Anterior cingulate cortex (tissue), 58 donors: ENCODE measurements at regions not wholly inside any gene's neighbourhood (a gene's known extent, or its start where the extent isn't known, plus 50 kb on each side); places are given as distances from the start of the nearest gene placed in this dataset.
"Not testable (repeated sequence)": the region's sequence is repeated elsewhere in the genome, so short reads cannot be mapped to it uniquely, and the experiment has no call there.

Experiments
- DNase-seq, 58 donors: peaks; one replicate each; lab custom pipeline; 2025; lab: John Stamatoyannopoulos, UW

DNA sequence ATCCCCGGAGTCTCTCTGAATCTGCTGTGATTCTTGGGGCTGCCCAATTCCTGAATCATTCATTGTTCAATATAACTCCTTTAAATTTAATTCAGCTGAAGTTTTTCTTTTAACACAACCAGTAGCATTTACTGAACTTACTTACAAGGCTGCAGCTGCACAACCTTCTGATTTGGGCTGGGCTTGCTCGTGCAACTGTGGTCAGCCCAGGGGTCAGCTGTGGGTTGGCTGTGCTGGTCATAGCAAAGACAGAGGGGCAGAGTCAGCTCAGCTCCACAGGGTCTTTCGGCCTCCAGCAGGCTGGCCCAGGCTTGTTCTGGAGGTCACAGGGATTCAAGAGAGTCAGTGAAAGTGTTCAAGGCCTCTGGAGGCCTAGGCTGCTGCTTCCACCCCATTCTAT is 186.1 kb downstream of the MATN1 start:
- DNase-seq: no peak

DNA sequence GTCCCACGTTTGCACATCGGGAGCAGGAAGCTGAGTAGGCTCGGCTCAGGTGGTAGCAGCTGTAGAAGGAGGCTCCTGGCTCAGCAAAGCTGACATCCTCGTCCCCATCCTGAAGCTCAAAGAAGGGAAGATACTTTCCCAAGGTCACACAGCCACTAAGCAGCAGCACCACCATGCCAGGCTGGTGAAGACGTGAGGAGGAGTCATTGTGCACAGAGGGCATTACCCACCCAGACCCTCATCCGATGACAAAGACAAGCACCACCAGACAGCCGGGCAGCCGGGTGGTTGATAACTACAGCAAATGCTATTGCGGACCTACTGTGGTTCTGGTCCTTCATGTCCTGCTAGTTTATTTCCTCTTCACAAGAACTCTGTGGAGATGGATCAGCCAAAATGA is 186.9 kb downstream of the MATN1 start:
- DNase-seq: no peak

DNA sequence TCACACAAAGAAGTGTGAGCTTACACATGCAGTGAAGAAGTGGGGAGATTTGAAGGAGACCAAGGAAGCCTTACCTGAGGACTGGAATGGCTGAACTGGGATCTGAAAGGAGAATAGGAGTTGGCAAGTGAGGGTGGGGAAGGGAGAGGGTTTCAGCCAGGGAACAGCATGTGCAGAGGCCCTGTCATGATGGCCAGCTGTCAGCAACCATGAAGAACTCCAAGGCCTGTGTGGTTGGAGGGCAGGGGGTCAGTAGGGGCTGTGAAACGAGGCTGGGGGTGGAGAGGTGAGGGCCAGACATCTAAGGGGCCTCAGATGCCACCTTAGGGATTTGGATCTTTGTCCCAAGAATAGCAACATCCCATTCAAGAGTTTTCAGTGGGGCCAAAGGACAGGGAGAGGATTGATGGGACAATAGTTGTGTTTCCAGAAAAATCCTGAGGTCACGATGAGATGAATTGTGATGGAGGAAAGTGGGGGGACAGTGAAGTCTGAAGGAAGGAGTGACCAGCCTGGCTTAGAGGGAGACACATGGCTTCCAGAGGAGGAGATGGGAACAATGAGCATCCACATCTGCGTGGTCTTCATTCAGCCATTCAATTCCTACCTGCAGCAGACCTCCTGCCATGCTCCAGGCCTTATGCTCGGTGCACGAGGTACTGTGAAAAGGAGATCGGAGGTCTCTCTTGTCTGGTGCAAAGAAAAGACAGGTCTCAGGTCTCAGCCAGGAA is 187.6 kb downstream of the MATN1 start:
- no peak for DNase-seq

DNA sequence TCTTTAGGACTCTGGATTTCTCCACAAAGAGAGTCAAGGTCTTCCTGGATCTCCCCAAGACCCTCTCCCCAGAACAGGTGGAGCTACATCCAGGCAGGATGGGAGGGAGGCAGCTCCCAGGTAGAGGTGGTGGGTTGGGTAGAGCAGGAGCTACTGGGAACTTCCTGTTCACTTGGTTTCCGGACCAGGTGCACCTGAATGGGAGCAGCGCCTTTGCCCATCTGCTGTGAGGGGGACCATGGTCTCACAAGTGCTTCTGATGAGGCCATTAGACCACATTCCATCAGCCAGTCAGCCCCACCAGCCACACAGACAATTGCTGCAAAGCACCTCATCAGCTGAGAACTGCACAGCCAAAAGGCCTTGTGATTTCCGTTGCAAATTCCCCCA is 188.8 kb downstream of the MATN1 start:
- DNase-seq: no peak

DNA sequence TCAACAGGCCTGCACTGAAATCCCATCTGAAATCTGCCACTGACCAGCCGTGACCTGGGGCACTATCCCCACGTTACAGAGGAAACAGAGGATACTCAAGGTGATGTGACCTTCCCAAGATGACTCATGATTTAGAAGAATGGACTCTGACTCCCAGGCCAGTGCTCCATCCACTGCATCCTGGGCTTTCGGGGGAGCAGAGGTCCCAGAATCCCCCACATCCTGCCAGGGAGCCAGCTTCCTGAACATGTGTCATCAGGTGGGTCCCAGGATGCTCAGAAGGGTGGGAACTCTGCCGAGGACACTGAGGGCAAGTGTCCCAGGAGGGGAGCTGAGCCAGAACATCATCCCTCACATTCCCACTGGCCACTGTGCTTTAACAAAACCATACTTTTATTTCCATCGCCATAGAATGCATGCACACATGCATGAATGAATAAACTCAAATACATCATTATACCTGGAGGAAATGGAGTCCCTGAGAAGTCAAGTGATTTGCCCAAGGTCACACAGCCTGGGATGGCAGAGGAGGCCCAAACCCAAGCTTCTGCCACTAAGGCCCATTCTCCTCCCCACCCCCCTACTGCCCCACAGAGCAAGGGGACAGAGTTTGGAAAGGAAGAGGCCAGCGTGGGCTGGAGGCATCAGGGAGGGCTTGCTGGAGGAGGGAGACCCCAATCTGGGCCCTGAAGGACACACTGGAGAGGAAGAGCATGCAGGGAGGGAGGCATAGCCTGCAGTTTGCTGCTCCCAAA is 189.4 kb downstream of the MATN1 start:
- DNase-seq: no peak

DNA sequence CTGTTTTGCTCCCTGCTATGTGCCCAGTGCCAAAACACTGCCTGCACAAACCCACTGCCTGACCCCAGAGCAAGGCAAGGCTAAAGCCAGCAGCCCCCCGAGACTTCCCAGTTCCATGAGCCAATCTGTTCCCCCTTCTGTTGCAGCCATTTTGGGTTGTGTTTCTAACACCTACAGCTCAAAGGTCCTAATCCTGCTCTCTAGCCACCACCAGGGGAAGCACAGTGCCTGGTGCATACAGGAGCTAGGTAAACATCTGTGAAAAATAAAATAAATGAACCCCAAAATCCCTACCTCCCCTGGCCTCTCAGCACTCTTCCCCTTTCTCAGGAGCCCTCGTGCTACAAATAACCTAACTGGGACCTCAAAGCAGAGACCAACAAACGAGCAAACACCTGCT is 190.2 kb downstream of the MATN1 start:
- no peak for DNase-seq

DNA sequence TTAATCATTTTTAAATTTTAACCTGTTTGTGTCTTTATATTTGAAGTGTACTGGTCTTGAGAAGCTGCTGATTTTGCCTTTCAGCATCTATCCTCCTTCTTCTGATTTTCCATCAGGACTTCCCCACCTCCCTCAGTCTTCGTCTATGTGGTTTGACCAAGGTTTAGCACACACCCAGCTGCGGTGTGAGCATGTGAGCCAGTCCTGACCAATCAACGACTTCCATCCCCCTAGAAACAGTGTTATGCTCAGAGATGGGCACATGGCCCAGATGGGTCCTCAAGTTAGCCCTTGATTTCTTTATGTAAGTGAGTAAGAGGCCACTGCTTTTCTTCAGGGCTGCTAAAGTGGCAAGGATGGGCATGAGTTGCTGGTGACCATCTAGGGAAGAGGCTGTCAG is 190.8 kb downstream of the MATN1 start:
- no peak for DNase-seq

DNA sequence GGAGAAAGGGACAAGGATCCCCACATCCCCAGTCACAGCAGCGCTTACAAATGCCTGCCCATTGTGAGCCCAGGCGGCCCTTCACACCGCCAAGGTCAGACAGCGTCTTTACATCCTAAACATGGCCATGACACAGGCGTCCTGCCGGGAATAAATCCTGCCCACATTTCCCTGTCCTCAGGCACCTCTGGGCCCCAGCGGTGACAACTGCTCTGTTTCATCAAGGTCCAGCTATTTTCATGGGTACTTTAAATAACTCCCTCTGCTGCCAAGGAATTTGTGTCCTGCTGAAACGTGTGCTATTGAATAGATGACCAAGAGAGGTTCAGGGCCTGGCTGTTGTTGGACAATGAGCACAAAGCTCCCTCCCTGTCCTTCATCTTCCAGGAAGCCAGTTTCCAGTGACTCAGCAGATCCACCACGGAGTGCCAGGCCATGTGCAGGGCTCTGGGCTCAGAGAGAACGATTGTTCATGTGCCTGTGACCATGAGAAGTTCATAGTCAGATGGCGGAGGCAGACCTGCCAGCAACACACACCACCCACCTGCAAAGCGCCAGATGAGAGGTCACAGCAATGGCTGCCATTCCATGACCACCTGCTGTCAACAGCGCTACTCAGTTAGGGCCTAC is 195.8 kb downstream of the MATN1 start:
- no peak for DNase-seq

DNA sequence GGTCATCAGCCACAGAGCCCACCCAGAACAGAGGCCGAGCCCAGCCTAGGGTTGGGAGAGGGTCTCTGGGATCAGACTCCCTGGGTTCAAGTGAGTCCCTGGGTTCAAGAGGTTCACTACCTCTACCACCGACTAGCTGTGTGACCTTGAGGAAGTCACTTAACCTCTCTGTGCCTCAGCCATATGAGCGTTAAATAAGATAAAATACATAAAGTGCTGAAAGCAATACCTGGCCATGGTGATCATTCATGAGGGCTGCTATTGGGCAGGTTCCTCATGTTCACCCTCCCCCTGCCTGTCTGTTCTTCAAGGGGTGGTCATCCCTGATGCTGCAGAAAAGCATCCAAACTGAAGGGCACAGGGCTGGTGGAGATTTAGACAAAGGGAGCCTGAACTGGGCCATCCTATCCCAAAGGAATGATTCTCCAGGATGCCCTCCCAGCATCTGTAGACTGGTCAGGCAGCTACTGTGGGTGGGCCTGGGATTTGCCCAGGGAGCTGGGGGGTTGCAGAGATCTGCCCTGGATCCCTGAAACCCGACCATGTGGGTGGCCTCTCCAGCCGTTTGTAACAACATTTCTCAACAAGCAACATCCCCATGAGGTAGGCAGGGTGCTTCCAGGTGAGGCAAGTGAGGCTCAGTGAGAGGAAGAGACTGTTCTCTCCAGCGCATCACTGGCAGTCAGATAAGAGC is 196.6 kb downstream of the MATN1 start:
- no peak for DNase-seq

DNA sequence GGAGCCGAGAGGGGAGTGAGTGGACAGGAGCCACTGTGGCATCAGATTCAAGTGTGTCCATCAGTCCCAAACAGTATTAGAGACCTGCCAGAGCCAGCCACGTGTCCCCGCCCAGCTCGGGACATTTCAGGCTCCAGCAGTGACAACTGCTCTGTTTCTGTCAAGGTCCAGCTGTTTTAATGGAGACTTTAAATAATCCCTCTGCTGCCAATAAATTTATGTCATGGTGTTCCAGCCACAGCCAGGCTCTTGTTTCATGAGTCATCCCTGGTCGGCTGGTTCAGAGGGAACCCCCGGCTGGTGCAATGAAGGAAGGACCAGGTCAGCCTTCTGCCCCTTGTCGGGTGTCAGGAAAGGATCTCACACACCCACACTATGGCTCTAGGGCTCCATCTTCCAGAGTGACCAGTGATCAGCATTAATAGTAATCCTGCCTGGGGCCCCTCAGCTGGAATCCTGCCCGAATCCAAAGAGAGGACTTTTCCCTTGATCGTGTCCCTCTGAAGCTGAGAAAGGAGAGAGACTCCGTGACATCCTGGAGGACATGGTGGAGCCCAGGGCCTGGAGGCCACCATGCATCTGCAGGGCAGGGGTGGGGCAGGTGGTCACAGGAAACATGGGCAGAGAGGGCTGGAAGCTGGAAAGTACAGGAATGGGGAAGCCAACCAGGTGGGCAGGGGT is 197.3 kb downstream of the MATN1 start:
- no peak for DNase-seq

DNA sequence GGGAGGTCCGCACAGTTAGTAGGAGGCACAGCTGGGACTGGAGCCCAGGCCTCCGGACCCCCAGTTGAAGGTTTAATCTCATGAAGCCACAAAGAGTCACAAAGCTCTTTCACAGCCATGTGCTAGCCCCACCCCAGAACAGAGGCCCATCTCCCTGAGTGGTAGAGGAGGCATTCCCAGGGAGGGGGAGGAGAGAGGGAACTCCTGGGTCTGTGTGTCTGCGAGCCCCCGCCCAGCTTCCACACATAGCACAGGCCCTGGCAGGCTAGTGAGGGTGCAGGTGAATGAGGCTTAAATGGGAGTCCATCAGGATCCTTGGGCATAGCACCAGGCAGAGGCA is 197.8 kb downstream of the MATN1 start:
- DNase-seq: no peak

DNA sequence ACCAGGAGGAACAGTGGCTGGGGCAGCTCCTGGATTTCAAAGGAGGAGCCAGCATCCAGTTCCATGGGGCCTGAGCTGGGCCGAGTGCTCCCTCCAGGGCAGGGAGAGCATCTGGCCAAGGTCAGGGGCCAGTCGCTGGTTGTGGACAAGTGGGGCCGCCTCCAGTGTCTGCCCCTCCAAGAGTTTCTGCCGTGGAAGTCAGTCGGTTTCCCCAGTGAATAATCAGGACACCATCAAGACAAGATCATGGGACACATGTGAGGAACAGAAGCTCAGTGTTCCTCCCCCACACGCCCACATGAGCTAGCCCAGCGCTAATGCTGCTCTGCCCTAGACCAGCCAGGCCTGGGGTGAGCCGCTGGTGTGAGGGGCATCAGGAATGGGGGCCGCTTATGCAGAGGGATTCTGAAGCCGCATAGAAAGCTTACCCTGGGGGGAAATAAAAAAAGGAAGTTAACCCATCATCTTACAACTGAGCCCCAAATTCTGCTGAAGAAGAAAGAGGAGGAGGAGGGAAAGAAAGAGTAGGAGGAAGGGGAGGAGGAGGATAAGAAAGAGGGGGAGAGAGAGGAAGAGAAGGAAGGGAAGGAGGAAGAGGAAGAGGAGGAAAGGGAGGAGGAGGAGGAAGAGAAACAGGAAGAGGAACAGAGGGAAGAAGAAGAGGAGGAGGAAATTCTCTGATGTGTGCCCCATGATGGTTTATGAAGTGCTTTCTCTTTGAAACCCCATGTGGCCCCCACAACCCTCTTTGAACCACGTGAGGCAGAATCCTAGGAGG is 198.4 kb downstream of the MATN1 start:
- no peak for DNase-seq

DNA sequence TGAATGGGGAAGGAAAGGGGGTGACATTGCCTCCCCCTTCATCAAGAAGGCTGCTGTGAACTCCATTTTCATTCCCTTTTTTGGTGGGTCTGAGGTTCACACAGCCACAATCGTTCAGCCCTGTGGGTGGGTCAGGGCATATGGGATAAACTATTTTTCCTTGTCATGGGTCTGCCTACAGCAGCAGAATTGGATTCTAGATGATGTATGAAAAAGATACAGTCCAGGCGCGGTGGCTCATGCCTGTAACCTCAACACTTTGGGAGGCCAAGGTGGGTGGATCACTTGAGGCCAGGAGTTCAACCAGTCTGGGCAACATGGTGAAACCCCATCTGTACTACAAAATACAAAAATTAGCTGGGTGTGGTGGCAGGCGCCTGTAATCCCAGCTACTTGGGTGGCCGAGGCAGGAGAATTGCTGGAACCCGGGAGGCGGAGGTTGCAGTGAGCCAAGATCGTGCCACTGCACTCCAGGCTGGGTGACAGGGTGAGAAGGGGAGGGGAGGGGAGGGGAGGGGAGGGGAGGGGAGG is 199.3 kb downstream of the MATN1 start:
- DNase-seq: not testable (repeated sequence)

DNA sequence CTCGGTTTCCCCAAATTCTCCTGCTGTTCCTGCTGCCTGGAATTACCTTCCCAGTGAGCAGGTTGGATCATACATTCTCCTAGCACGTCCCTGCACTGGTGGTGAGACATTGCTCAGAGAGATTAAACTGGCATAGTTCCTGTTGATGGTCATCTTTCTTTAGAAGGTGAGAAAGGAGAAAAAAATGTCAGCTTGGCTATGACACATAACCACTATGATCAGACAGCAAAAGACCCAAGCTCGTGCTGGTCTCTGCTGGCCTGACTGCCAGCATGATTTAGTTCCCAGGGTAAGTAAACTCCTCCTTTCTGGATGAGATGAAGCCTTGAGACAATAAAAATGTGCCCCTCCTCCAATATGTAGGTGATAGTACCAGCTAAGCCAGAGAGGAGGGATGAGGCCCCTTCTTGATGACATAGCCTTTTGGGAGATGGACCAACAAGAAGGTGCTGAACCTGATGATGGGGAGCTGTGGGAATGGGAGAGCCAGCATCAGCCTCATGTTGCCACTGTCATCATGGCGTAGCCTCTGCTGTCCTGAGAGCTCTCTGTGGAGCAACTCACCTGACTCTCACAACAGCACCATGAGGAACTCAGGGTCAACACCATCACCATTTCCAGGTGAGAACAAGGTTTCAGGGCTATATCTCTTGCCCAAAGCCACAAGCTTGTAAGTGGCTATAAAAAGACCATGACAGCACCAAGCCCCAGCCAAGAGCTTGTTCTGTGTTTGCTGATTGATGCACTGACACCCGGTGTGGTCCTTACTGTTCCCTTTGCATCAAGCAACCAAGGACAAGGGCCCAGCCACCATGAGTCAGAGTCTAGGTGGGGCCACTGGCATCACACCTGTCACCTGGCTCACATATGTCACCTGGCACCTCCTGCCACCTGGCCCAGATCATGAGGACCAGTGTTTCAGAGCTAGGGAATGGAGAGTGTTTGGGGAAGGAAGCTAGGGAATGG is 200.0 kb downstream of the MATN1 start:
- no peak for DNase-seq

DNA sequence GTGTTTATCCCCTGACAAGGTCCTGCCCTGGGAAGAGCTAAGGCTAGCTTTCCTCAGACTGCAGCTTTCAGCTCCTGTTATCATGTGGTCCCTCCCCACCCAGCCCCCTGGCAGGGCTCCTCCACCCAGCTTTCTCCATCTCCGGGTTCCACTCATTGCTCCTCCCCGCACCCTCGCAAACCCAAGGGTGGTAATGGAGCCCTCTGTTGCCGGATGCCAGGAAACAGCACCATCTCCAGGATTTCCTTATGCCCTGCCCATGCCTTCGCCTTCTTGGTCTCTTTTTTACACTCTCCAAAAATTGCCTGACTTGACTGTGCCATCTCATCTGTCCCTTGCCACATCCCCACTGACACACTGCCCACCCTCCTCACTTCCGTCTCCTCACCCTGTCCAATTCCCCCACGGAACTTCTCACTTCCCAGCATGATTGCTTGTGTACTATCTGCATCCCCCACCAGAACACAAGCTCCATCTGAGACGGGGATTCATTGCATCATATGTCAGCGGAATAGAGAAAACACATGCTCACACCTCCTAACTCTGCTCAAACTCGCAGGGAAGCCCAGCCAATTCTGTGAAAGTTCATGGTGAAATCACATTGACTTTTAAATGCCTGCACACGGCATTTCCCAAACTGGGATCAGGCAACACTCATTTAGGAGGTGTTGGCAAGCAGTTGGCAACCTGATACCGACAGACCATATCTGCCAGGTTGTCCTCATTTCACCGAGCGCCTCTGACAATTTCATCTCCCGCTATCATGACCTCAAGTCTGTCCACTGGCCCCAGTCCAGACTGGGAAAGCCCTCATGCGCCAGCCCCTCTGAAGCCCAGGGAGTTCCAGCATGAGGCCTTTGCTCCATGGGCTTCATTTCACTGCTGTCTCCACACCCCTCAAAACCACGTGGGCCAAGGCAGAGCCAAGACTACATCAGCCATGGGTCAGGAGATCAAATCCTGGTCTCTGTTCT is 201.1 kb downstream of the MATN1 start:
- DNase-seq: peak in 9 of 58 donors; percentile 7 to 29 (median 14)

DNA sequence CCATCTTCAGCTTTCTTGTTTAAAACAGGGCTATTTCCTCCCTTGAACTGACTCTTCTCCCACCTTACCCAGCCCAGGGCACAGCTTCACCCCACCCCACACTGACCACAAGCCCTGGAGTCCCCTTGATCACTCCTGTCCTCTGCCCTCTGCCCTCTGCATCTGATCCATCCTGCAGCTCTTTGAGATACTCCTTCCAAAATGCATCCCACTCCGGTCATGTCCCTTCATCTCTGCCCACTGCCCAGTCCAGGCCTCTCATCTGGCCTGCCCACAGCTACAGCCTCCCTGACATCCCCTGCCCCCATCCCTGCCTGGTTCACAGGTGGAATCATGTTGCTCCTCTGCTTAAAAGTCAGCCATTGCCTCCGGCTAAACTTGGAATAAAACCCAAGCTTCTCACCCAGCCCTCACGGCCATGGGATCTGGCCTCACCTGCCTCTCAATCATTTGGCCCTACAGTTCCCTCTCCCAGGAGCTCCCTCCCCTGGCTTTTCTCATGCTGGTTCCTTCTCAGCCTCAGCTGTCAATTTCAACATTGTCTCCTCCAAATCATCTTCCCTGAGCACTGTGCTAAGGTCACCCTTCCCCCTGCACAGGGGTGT is 202.0 kb downstream of the MATN1 start:
- no peak for DNase-seq

DNA sequence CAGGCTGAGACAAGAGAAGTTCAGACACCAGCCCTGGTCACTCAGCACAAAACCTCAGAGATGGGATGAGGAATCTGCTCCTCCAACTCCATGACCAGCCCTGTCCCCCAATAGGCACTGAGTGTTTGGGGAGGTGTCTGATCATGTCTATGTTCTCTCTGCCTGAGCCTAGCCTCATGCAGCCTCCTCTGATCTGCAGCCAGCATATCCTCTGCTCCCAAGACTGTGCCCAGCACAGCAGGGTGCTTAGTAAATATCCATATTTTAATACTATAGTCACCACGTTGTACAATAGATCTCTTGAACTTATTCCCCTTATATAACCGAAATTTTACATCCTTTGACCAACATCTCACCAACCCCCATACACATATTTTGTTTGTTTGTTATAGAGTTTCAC is 202.9 kb downstream of the MATN1 start:
- DNase-seq: no peak
